NCI-H1930 (cell line): ENCODE measurements at regions not wholly inside any gene's neighbourhood (a gene's known extent, or its start where the extent isn't known, plus 50 kb on each side); places are given as distances from the start of the nearest gene placed in this dataset.
"Not testable (repeated sequence)": the region's sequence is repeated elsewhere in the genome, so short reads cannot be mapped to it uniquely, and the experiment has no call there.

Source experiments
- DNase-seq, 2 experiments: peaks; one replicate each; lab custom pipeline; 2025; lab: John Stamatoyannopoulos, UW

DNA sequence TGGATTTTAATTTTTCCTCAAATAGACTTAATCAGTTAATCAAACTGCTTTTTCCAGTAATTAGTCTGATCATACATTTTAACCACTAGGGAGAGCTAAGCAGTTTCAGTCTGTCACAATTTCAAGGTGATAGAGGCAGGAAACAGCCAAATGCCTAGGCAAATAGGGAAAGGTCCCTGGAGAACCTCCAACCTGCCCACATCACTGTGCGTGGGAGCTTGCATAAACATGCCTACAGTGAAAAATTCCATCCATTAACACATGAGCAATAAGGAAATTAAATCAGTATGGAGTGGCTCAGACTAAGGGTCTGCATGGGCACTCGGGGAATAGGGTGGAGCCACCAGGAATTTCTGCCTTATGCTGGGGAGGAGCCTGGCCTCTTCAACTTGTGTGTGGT is 74.6 kb downstream of the AASDHPPT start:
- DNase-seq = no peak

DNA sequence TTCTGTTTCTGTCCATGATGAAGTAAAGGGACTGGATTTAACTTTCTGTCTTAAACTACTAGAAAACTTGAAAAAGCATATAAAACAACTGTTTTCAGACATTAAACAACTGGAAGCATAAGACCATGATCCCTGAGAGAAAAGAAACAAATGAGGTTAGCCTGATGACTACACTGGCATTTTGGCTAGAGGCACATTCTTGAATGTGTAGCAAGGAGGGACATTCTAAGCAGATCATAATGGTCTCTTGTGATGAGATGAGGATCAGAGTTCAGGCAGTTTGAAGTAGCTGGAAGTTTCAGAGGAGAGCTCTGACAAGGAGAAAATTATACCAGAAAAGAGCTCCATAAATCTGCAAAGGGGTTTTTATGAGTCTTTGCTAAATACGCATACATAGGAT is 75.4 kb downstream of the AASDHPPT start:
- no peak for DNase-seq

DNA sequence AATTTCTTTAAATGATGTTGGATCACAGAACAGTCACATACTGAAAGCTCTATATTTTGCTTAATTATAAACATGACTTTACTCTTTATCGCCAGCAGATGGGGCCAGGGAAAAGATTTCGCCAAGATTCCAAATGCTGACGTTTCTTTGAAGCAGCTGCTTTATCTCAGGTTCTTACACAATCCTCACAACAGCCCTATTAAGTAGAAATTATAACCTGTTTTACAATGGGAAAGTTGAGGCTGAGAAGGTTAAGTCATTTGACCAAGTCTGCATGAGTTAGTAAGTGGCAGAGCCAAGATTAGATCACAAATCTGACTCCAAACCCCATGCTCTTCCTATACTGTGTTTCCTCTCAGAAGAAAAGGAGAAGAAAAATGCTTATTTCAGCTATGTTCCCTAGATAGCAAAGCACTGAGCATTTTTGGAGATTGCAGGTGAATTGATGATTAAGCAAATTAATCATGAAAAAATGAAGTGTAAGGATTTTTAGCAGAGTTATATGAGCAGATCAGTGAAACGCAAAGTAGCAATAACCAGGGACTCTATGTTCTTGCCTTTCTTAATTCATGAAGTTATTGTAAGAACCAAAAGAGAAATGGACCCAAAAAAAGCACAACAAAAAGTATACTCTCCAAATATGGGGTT is 79.0 kb downstream of the AASDHPPT start:
- DNase-seq = peak in 1 of 2 experiments; percentile 11

DNA sequence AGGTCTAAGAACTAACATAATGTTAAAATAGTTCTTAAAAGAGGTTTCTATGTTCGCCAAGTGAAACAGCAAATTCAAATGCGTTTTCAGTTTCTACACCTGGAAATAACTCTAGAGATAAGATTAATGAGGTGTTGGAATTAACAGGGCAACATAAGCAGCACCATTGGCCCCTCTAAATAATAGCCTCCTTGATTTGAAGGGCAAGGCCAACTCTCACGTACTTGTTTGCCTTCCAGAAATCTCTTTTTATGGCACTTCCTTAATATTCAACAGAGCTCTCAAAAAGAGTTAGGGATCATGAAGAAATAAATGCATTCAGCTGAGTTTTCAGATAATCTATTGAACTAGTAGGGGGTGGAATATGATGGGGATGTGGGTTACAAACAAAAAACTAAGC is 80.9 kb downstream of the AASDHPPT start:
- DNase-seq = no peak

DNA sequence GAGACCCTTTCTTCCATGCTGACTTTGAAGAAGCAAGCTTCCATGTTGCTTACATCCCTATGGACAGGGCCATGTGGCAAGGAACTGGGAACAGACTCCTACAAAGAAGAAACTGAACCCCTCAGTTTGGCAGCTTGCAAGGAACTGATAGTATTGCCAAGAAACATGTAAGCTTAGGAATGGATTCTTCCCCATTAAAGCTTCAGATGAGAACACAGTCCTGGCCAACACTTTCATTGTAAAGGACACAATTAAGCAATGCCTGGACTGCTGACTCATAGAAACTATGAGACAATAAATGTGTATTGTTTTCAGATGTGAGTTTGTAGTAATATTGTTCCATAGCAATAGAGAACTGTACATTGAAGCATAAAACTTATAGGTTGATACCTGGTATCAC is 82.4 kb downstream of the AASDHPPT start:
- no peak for DNase-seq

DNA sequence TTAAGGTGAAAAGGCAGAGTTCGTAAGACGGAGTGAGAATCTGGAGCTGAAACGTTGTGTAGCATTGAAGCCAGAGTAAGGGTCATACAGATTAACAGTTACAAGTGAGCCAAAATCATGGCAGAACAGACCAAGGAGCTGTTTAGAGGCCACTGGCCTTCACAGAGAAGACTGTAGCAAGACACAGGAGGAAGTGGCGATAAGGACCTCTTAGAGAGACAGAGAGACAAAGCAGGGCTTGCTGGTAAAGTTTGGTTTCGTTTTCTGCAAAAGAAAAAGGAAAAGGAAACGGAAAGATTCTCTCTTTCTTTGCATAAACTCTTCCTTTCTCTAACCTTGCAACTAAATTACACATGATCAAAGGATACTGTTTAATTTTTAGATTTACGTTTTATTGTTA is 83.0 kb downstream of the AASDHPPT start:
- no peak for DNase-seq

DNA sequence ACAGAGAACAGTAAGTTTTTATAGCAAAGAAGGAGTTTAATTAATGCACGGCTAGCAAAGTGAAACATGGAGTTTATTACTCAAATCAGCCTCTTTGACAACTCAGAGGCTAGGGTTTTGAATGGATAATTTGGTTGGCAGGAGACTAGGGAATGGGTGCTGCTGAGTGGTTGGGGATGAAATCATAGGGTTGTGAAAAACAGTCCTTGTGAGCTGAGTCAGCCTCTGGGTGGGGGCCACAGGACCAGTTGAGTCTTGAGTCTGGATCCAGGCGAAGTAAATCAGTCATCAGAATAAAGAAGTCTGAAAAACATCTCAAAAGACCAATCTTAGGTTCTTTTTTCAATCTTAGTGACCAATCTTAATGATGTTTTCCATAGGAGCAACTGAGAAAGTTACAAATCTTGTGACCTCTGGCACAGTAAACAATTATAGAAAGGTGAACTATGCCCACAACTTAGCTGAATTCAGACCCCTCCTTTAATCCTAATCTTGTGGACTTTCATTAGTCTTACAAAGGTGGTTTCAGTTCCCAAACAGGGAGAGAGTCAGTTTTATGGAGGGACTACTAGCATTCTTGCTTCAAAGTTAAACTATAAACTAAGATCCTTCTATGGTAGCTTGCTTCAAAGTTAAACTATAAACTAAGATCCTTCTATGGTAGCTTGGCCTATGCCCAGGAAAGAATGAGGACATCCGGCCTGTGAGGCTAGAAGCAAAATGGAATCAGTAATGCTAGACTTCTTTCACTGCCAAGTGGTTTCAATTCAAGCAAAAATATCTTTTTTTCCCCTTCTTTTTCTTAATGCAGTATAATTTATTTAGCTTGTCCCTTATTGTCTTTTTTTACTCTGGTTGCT is 84.5 kb downstream of the AASDHPPT start:
- no peak for DNase-seq

DNA sequence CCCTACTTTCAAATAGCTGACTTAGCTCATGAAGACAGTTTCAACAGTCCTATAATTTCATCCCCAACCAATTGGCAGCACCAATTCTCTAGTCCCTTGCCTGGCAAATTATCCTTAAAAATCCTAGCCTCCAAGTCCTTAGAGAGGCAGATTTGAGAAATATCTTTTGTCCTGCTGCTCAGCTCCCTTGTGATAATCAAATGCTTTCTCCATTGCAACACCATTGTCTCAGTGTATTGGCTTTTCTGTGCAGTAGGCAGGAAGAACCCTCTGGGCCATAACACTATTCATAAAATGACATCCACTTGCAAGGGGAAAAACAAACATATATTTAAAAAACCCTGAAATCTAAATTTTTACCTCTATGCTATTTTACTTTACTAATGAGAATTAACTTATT is 89.6 kb downstream of the AASDHPPT start:
- DNase-seq = no peak

DNA sequence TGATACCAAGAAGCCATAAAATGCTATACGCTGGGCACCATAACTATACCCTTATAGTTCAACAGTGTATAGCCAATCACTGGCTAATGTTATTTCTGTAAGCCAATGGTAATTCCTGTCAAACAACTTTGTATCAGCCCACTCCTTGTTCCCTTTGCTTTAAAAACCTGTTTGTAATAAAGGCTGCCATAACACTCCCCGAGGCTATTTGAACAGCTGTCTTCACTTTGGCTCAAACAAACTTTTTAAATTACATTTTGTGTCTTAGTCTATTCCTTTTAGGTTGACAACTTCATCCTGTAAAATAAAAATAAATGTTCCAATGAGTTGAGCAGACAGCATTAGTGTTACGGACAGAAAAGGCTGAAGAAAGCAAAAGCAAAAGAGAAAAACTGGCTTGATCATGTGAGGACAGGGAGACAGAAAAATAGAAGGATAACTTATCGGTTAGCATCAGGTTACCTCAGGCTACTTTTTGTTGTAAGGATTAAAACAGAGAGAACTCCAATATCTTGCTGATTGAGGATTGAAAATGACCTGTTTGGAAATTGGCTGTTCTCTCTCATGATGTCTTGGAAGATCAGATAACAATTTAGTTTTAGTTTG is 95.0 kb downstream of the AASDHPPT start:
- DNase-seq = no peak

DNA sequence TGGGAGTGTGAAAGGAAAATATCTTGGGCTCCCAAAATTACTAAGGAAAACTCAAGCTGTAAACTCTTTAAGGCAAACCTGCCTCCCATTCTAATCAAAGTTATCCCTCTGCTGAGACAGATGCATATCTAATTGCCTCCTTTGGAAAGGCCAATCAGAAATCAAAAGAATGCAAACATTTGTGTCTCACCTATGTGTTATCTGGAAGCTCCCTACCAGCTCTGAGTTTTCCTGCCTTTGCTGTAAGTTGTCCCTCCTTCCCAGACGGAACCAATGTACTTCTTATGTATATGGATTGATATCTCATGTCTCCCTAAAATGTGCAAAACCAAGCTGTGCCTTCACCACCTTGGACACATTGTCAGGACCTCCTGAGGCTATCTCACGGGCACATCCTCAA is 95.8 kb downstream of the AASDHPPT start:
- no peak for DNase-seq

DNA sequence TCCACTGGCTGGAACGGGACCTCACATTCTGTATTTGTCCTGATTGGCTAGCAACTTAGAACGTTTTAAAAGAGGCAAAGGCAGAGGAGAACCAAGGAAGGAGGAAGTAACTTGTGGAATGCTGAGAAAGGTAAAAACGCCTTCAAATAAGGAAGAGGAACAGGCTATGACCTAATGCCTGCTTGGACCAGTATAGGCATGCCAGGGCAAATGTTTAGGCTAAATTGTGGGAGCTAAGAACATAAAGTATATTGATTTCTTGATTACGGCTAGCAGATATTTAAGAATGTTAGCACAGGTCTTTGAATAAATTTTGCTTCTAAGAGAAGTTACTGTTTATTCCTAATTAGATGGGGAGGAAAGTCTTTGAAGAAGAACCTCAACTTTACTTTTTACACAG is 96.5 kb downstream of the AASDHPPT start:
- not testable (repeated sequence) for DNase-seq

DNA sequence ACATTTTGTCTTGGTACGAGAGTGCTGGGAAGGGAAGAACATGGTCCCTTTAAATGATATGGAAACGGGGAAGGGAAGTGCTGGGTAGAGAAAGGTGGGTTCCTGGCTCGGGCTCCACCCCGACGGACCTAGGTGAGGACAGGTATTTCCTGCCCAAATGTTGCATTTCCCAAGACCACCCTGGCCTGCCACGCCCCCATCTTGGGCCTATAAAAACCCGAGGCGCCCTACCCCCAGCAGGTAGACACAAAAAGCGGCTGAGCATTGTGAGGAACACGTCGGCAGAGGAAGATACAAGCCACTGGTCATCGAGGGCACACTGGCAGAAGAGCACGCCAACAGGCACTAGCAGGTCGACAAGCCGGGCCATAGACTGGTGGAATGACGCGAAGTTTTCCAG is 99.4 kb downstream of the AASDHPPT start:
- no peak for DNase-seq

DNA sequence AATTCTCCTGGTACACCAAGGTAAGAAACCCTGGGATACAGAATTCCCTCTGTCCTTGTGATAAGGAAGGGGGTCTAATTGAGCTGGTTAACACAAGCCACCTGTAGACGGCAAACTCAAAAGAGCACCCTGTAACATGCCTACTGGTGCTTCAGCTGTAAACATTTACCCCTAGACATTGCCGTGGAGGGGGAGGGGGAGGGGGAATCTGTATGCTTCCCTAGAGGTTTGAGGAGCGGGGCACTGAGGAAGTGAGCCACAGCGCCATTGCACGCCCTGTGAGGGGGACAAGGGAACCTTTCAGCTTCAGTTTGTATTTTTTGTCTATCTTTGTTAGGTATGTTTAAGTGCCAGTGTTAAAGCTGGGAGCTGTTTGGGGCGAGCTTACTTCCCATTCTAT is 99.8 kb downstream of the AASDHPPT start:
- no peak for DNase-seq

DNA sequence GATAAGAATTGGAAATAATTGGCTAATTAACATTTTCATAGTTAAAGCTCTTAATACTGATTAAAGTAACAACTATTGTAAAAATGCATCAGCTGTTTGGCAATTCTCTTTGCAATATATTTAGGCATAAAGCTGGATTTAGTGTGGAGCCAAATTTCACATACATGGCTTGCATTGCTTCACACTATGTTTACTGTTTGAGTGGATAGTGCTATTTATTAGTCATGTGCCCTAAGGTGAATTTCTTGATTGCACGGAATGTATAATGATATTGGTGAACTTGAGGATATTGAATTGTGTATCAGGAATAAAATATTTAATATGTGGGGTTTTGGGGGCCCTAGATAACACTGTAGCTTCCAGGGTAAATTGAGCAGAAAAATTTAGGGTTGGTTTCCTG is 100.9 kb downstream of the AASDHPPT start:
- no peak for DNase-seq

DNA sequence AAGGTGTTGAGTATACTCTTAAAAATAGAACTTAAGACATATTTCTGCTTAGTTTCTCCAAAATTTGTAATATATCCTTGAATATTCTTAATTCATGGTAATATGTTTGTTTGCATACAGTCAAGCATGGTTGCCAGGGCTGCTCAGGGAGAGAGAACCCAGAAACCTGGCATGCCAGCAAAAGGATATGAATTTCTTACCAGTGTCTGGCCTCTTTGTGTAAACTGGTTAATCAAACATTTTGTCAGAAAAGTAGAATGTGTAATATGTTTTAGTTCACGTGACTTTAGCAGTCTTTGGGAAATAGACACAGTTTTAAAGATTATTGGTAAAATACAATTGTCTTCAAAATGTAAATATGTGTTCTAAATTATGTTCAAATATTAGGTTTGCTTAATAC is 101.6 kb downstream of the AASDHPPT start:
- DNase-seq = no peak

DNA sequence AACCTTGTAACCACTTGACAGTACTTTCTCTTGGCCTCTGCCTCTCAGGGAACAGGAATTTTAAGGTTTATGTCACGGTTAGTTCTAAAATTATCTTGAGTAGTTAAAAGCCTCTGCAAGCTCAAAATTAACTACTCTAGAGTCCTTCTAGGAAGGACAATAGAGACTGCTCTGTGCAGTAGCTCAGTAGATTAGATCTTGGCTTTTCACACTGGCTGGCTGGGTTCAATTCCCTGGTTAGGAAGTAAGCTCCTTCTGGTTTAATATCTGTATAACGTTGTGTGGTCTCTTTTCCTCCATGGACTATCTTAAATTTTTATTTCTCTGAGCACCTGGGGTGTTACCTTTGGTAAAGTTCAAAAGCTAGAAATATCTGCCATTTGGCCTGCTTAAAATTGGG is 109.2 kb downstream of the AASDHPPT start:
- DNase-seq = no peak

DNA sequence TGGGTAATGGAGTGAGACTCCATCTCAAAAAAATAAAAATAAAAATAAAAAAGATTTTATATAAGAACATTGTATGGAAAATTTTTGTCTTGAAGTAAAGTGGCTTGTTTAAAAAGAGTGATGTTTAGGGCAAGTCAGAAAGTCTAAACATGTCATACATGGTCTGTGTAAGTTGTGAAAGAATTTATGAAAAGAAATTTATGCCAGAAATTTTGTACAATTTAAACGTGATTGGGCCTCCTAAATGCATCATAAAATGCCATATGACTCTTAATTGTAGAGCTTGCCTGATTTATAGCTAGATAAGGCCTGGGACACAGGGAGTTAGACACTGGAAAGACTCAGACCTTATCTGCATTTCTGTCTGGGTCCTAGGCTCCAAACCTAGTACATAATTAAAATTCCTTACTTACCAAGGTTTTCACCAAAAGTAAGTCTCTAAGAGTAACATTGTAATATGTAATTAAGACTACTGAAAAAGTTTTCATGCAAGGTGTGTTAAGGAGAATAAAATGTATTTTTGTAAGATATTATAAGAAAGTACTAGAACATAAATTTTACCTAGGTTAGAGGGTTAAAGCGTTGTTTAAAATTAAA is 110.5 kb downstream of the AASDHPPT start:
- DNase-seq = no peak

DNA sequence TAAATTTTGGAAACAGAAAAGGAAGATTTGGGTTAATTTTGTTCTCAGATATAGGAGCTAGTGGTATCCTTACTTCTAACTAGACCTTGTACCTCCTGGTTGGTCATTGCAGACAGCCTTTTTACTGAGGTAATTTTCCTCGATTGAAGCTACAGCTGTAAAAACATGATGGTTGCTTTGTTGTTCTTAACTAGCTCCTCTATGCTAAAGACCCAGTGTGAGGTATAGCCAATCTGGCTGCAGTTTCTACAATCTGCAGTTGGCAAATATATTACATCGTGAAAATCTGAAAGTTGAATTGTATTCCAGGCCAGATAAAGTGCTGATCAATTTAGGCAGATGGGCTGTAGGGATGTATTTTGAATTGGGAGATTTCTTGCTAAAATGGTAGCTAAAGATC is 116.5 kb downstream of the AASDHPPT start:
- peak; percentile 5 to 29 for DNase-seq

DNA sequence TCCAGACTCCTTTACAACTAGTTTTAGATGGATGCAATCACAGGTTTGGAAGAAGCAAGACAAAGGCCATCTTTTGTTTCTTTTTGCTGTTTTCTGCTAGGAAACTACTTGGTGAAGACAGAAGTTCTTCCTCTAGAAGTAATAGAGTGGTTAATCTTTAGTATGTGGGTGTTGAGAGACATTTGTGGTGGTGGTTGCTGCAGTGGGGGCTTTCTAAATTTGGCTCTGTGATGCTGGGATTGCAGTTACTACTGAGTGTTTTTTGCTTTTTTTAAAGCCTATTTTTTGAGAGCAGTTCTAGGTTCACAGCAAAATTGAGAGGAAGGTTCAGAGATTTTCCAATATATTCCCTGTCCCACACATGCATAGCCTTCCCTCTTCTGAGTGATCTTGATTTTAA is 120.0 kb downstream of the AASDHPPT start:
- no peak for DNase-seq

DNA sequence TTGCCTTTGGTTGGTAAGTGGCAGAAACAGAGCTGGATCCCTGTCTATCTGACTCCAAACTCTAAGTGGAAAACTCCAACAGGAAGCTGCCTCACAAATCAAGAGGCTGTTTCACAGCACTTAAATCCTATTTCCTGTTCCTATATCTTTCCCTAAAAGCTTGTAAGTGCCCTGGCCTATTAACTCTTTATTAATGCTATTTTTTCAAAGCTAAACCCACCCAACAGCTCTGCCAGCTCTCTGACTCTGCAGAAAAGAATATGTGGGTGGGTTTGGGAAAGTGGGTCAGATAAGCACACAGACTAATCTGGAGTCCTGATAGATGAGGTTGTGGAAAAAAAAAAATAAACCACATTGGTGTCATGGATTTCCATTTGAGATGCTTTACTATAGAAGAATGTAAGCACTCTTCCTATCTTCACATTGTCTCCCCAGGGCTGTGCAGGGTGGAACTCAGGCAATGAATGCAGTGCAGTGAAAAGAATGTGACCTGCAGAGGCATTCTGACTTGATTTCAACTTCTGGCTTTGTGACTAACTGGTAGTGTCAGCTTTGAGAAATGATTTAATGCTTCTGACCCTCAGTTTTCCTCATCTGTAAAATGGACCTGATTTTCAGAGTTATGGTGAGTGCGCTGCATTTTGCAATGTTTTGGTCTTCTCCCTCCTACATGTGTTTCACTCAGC is 125.6 kb downstream of the AASDHPPT start:
- no peak for DNase-seq

DNA sequence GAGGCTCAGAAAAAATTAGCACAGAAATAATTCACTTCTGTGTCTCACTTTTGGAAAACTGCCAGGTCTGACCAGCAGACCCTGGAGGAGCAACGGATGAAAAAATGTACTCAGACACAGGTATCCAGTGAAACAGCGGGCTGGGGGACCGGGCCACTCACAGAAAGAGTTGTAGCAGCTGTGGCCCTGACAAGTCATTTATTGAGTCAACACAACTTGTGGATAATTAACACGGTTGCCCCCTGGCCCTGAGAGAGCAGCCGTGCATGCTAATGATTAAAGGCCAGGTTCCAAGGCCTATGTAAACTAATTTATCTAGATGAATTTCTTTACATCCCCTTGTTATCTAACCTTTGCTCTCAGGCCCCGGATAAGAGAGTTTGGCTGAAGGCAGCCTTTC is 131.3 kb downstream of the AASDHPPT start:
- no peak for DNase-seq

DNA sequence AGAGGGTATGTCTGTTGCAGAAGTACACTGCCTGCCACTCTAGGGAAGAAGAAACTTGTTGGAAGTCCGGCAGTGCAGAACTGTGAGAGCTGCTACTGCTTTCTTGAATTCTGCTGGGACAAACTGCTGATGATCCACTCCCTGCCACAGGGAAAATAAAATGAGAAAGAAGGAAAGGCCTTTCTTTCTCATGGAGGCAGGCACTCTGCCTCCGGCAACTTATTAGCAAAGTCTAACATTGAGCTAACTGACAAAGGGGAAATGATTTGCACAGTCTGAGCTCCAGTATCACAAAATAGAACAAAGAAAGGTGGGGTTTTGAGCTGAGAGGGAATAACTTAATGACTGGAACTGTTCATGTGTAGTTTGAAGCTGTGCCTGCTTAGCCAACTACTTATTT is 134.6 kb downstream of the AASDHPPT start:
- no peak for DNase-seq
